Left ventricle myocardium inferior (tissue), 1 donor: ENCODE measurements at regions not wholly inside any gene's neighbourhood (a gene's known extent, or its start where the extent isn't known, plus 50 kb on each side); places are given as distances from the start of the nearest gene placed in this dataset.

Experiments used
- DNase-seq: peaks from one replicate; pipeline ENCODE4 v3.0.0-alpha.2; 2020
- H3K27ac ChIP-seq: fragments of 200-600 bp; replicated peaks from 2 replicates; pipeline ENCODE4 v1.8.0; 2021
- H3K27me3 ChIP-seq: fragments of 200-600 bp; 2 replicates; pipeline ENCODE4 v1.8.0; 2021; ENCODE audit warnings: low read depth
- H3K36me3 ChIP-seq: fragments of 200-600 bp; 2 replicates; pipeline ENCODE4 v1.8.0; 2021
- H3K4me1 ChIP-seq: fragments of 200-600 bp; 2 replicates; pipeline ENCODE4 v1.8.0; 2021
- H3K4me3 ChIP-seq: fragments of 200-600 bp; 2 replicates; pipeline ENCODE4 v1.8.0; 2021; ENCODE audit warnings: mild to moderate bottlenecking, moderate library complexity
- H3K9me3 ChIP-seq: fragments of 200-600 bp; replicated peaks from 2 replicates; pipeline ENCODE4 v1.8.0; 2021
- intact Hi-C: fragments of 100-400 bp; cut with micrococcal nuclease; formaldehyde crosslinking; loops from one replicate; pipeline ENCODE4 v1.11.0; 2022
- TF ChIP-seq, protein P1 (sequence below): fragments of 200-600 bp; IDR thresholded peaks from 2 replicates; pipeline ENCODE4 v1.8.0; 2021; ENCODE audit warnings: antibody characterized with exemption, mild to moderate bottlenecking, borderline replicate concordance
- donor health status: DM: no; HTN: yes; CAD: no; lungs with severe emphysema.

DNA sequence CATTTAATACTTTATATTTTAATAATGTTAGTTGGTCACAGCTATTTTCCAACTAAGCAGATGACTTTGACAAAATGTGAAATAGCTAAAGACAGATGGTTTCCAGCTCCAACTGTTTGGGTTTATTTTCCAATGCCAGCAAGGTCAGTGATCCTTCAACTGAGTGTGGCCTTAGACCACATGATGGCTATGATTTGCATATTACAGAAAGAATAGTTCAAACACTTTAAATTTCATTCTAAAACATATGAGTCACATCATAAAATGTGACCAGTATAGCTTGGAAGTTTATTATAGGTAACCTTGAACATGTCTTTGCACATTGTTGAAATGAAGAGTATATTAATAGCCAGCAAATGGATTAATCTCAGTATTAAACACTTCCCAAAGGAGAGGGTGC, 454.0 kb upstream of the C1orf87 start:
- Histone ChIP-seq H3K27ac (no peak overlapping the region), H3K36me3 (no peaks in the 10 kb centered on the region), H3K9me3 (no peaks in the 10 kb centered on the region), H3K4me3 (no peak overlapping the region), H3K4me1 (no peaks in the 10 kb centered on the region), H3K27me3 (no peaks in the 10 kb centered on the region)
- intact Hi-C loops = no loop called here
- DNase-seq = no peak
- TF ChIP-seq, protein P1, sequence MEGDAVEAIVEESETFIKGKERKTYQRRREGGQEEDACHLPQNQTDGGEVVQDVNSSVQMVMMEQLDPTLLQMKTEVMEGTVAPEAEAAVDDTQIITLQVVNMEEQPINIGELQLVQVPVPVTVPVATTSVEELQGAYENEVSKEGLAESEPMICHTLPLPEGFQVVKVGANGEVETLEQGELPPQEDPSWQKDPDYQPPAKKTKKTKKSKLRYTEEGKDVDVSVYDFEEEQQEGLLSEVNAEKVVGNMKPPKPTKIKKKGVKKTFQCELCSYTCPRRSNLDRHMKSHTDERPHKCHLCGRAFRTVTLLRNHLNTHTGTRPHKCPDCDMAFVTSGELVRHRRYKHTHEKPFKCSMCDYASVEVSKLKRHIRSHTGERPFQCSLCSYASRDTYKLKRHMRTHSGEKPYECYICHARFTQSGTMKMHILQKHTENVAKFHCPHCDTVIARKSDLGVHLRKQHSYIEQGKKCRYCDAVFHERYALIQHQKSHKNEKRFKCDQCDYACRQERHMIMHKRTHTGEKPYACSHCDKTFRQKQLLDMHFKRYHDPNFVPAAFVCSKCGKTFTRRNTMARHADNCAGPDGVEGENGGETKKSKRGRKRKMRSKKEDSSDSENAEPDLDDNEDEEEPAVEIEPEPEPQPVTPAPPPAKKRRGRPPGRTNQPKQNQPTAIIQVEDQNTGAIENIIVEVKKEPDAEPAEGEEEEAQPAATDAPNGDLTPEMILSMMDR = no peak

DNA sequence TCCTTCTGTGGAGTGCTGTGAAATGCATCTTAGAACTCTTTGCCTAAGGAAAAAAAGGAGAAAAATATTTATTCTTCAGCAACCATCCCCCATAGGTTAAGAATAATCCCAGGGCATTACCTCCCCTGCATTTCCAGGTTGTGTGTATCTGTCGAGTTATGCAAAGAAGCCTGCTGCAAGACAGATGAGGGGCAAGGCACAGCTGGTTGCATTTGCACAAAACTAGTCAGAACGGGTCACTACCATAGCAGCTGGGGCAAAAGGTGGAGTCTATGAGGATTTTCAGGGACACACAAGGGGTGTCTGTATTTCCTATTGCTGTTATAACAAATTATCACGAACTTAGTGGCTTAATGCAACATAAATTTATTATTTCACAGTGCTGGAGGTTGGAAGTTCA, 443.4 kb upstream of the C1orf87 start:
- TF ChIP-seq, protein P1 = no peak
- Histone ChIP-seq H3K4me1 (no peaks in the 10 kb centered on the region), H3K4me3 (no peak overlapping the region), H3K36me3 (no peaks in the 10 kb centered on the region), H3K9me3 (peaks cover 4% of the 10 kb centered on the region), H3K27me3 (no peaks in the 10 kb centered on the region), H3K27ac (no peak overlapping the region)
- intact Hi-C loops = no loop called here
- no peak for DNase-seq

DNA sequence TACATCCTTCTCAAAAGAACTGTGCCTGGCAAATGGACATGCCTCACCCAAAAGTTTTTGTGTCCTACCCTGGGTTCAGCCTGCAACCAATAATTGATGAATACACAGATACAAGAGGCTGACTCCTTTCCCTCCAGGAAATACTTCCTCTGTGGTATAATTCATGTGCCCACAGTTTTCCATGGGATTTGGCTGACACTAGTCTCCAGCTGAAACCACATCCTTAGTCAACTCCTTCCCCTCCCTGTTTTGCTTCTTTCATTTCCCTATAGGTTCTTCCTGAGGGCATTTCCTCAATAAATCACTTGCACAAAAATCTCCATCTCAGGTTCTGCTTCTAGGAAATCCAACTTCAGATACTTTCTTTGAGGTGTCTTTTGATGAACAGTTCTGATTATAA, 436.6 kb upstream of the C1orf87 start:
- TF ChIP-seq, protein P1 = no peak
- Histone ChIP-seq H3K27me3 (no peaks in the 10 kb centered on the region), H3K9me3 (peaks cover 3% of the 10 kb centered on the region), H3K36me3 (no peaks in the 10 kb centered on the region), H3K27ac (no peak overlapping the region), H3K4me3 (no peak overlapping the region), H3K4me1 (no peaks in the 10 kb centered on the region)
- intact Hi-C loops = no loop called here
- DNase-seq = no peak

DNA sequence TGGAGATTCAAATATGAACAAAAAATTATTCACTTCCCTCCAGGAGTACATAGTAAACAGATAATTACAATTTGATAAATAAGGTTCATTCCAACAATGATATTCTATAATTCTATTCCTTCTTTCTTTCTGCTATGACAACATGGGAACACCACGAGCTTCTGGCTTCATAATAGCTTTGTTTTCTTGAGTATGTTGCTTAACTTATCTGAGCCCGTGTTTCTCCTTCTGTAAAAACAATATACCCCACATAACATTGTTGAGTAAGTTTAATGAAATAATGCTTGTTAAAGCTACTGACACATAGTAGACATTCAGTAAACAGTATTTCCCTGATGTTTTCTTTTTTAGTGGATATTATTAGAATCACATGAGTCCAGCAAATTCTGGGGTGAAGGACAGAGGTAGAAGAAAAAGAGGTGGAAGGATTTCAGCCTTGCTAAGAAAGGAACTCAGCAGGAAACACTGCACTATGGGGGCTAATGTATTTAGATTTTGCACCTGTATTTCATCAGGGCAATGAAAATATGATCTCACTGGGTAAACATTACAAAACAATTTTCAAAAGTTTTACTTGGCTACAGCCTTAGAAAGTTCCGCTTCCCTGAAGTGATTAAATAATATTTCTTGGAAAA, 430.8 kb upstream of the C1orf87 start:
- no peak for DNase-seq
- intact Hi-C loops = no loop called here
- Histone ChIP-seq H3K36me3 (no peaks in the 10 kb centered on the region), H3K4me3 (no peak overlapping the region), H3K9me3 (peaks cover 23% of the 10 kb centered on the region), H3K27me3 (no peaks in the 10 kb centered on the region), H3K27ac (no peak overlapping the region), H3K4me1 (no peaks in the 10 kb centered on the region)
- TF ChIP-seq, protein P1 = no peak

DNA sequence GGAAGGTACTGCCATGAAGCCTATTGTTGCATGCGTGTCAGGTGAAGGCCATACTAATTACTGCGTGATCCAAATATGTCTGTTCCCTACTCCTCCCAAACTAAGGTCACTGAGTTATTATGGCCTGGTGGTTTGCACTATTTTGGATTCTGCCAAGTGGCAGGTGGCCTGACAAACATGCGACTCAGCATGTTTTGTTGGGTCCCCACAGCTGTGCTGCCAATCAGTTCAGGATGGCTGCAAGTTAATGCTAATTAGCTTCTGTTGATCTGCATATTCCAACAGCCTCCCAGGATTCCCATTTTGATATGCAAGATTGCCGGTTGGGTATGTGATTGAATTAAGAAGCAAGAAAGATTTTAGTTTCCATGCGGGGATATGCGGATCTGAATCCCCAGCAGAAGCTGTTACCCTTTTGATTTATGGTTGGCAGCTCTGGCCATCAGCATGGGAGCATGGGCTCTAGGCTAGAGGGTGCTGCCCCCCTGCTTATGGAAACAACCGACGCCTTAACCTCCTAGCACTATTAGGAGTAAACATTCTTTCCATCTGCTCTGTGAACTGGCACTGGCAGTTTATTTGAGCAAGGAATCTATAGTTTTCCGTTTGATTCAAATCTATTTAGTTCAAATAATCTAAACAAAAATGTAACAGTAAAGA, 429.8 kb upstream of the C1orf87 start:
- DNase-seq = no peak
- Histone ChIP-seq H3K9me3 (peaks cover 32% of the 10 kb centered on the region), H3K27me3 (no peaks in the 10 kb centered on the region), H3K36me3 (no peaks in the 10 kb centered on the region), H3K4me3 (no peak overlapping the region), H3K4me1 (no peaks in the 10 kb centered on the region), H3K27ac (no peak overlapping the region)
- TF ChIP-seq, protein P1 = no peak
- intact Hi-C loops = no loop called here
